CD8-positive, alpha-beta memory T cell (primary cell): ENCODE measurements at regions not wholly inside any gene's neighbourhood (a gene's known extent, or its start where the extent isn't known, plus 50 kb on each side); places are given as distances from the start of the nearest gene placed in this dataset.

Experiments
- CTCF ChIA-PET: fragments of 350-600 bp; sonication (Branson Sonifier 250); formaldehyde crosslinking; loops from one replicate; lab custom pipeline; 2021; ENCODE audit warnings: antibody characterized with exemption; lab: Charles Lee
- POLR2A ChIA-PET: fragments of 350-600 bp; sonication (Branson Sonifier 250); formaldehyde crosslinking; loops from one replicate; lab custom pipeline; 2021; ENCODE audit warnings: antibody characterized with exemption; lab: Charles Lee
- DNase-seq, 5 donors: peaks; one replicate each; pipeline versions ENCODE4 v3.0.0 to v3.0.0-alpha.2; 2020 to 2022; ENCODE audit warnings: mixed read lengths in 1 of 5
- H3K27ac ChIP-seq: one replicate; pipeline ENCODE4 v1.7.0; 2013; ENCODE audit warnings: low read depth, mild to moderate bottlenecking, low read length, moderate library complexity
- H3K27me3 ChIP-seq: 2 replicates; pipeline ENCODE4 v1.7.0; 2013; ENCODE audit warnings: low read length, mild to moderate bottlenecking; ENCODE audit not compliant: insufficient read depth, poor library complexity, severe bottlenecking
- H3K36me3 ChIP-seq: 2 replicates; pipeline ENCODE4 v1.7.0; 2013; ENCODE audit warnings: mild to moderate bottlenecking, low read length, moderate library complexity; ENCODE audit not compliant: insufficient read depth
- H3K4me1 ChIP-seq: 2 replicates; pipeline ENCODE4 v1.7.0; 2013; ENCODE audit warnings: mild to moderate bottlenecking, low read length, moderate library complexity; ENCODE audit not compliant: insufficient read depth
- H3K4me3 ChIP-seq: 2 replicates; pipeline ENCODE4 v1.7.0; 2013; ENCODE audit warnings: mild to moderate bottlenecking, low read length
- H3K9me3 ChIP-seq: 2 replicates; pipeline ENCODE4 v1.7.0; 2013; ENCODE audit warnings: mild to moderate bottlenecking, low read length
- H3K27ac Mint-ChIP-seq, 8 donors: one replicate each; pipeline ENCODE4 v1.8.0; 2020 to 2021; ENCODE audit warnings: mixed read lengths in 8 of 8, mild to moderate bottlenecking in 6 of 8, inconsistent platforms in 3 of 8, moderate library complexity in 3 of 8
- H3K27me3 Mint-ChIP-seq, 2 donors: one replicate each; pipeline ENCODE4 v1.8.0; 2020 to 2021; ENCODE audit warnings: mixed read lengths in 2 of 2, mild to moderate bottlenecking in 1 of 2, moderate library complexity in 1 of 2
- H3K36me3 Mint-ChIP-seq, 3 donors: one replicate each; pipeline ENCODE4 v1.8.0; 2020 to 2021; ENCODE audit warnings: mixed read lengths in 3 of 3, inconsistent platforms in 1 of 3, mild to moderate bottlenecking in 1 of 3
- H3K4me1 Mint-ChIP-seq, 3 donors: one replicate each; pipeline ENCODE4 v1.8.0; 2020 to 2021; ENCODE audit warnings: mixed read lengths in 3 of 3, inconsistent platforms in 1 of 3, mild to moderate bottlenecking in 1 of 3
- H3K4me3 Mint-ChIP-seq, 7 donors: one replicate each; pipeline ENCODE4 v1.8.0; 2020 to 2021; ENCODE audit warnings: mixed read lengths in 7 of 7, mild to moderate bottlenecking in 6 of 7, moderate library complexity in 4 of 7, inconsistent platforms in 2 of 7
- H3K9me3 Mint-ChIP-seq, 5 donors: one replicate each; pipeline ENCODE4 v1.8.0; 2020 to 2022; ENCODE audit warnings: mixed read lengths in 5 of 5, mild to moderate bottlenecking in 3 of 5, moderate library complexity in 2 of 5, inconsistent platforms in 1 of 5

DNA sequence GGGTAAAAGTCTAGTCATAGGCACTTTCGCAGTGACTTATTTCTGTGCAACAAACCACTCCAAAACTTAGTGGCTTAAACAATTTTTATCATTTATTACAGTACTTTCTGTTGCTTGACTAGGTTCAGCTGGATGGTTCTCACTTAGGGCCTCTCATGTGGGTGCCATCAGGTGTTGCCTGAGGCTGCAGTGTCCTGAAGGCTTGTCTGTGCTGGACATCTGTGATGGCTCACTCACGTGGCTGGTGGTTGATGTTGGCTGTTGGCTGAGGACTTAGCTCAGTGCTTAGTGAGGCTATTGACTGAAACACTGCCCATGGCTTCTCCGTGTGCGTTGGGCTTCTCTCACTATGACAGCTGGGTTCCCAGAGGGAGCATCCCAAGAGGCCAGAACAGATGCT lies 81.4 kb upstream of the GCFC2 start:
- H3K4me1 Mint-ChIP-seq: peaks cover 0 to 4% (median 0%) of the 10 kb centered on the region in 3 donors
- no peak for DNase-seq
- no peak overlapping the region for H3K4me3 Mint-ChIP-seq
- H3K27me3 Mint-ChIP-seq: peaks cover 0 to 4% of the 10 kb centered on the region in 2 donors
- no peaks in the 10 kb centered on the region for H3K36me3 Mint-ChIP-seq
- ChIA-PET POLR2A (no interaction called here), CTCF (no interaction called here)
- Histone ChIP-seq H3K4me3 (no peak overlapping the region), H3K4me1 (no peaks in the 10 kb centered on the region), H3K27me3 (no peaks in the 10 kb centered on the region), H3K36me3 (no peaks in the 10 kb centered on the region), H3K27ac (no peak overlapping the region), H3K9me3 (no peaks in the 10 kb centered on the region)
- H3K9me3 Mint-ChIP-seq: no peaks in the 10 kb centered on the region
- H3K27ac Mint-ChIP-seq: no peak overlapping the region

- Mint-ChIP-seq H3K4me3 (no peak overlapping the region), H3K27me3 (peaks cover 0 to 8% of the 10 kb centered on the region in 2 donors), H3K4me1 (peaks cover 0 to 4% (median 0%) of the 10 kb centered on the region in 3 donors), H3K9me3 (no peaks in the 10 kb centered on the region), H3K36me3 (no peaks in the 10 kb centered on the region), H3K27ac (no peak overlapping the region)
- DNase-seq: no peak
- Histone ChIP-seq H3K27me3 (no peaks in the 10 kb centered on the region), H3K9me3 (no peaks in the 10 kb centered on the region), H3K36me3 (no peaks in the 10 kb centered on the region), H3K4me1 (no peaks in the 10 kb centered on the region), H3K4me3 (no peak overlapping the region), H3K27ac (no peak overlapping the region)
- CTCF ChIA-PET: no interaction called here
- POLR2A ChIA-PET: no interaction called here
Observed at GRCh38 chr2:75790814-75791467, 80.2 kb upstream of the GCFC2 start.

DNA sequence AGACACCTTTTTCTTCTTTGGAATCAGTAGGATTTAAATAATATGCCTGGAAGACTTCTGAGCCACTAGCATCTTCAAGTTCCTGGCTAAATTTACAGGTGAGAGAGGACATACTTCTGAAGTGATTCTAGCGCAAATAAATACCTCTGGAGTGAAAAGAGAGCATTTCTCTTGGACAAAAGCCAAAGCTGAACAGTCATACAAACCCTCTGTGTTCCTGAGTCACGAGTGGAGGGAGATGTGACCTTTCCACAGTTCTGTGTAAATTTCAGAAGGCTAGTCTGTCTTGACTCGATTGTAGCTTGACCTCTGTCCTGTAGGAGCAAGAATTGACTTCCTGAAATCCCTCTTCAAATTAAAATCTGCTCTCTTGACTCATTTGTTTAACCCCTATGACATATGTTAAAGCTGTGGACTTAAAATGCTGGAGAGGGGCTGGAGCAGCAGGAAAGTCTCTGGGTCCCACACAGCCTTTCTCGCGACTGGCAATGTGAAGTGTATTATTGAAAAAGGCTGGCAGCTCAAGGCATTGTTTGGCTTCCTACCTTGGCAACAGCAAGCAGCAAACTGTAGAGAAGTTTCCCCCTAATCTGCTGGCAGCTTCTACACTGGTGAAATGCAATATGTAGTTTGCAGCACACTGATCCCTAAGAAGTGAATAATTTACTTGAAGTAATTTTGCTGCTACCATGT lies 79.6 kb upstream of the GCFC2 start:
- Mint-ChIP-seq H3K4me1 (peaks cover 0 to 4% (median 0%) of the 10 kb centered on the region in 3 donors), H3K27me3 (peaks cover 0 to 8% of the 10 kb centered on the region in 2 donors), H3K36me3 (no peaks in the 10 kb centered on the region), H3K9me3 (no peaks in the 10 kb centered on the region), H3K4me3 (no peak overlapping the region), H3K27ac (no peak overlapping the region)
- DNase-seq: no peak
- Histone ChIP-seq H3K36me3 (no peaks in the 10 kb centered on the region), H3K4me1 (no peaks in the 10 kb centered on the region), H3K9me3 (no peaks in the 10 kb centered on the region), H3K27ac (no peak overlapping the region), H3K4me3 (no peak overlapping the region), H3K27me3 (no peaks in the 10 kb centered on the region)
- ChIA-PET CTCF (no interaction called here), POLR2A (no interaction called here)

GRCh38 chr2:75788902-75789301 lies 78.2 kb upstream of the GCFC2 start:
- H3K4me1 Mint-ChIP-seq: peaks cover 0 to 4% (median 0%) of the 10 kb centered on the region in 3 donors
- no peaks in the 10 kb centered on the region for H3K36me3 ChIP-seq
- no peak overlapping the region for H3K4me3 Mint-ChIP-seq
- H3K9me3 Mint-ChIP-seq: no peaks in the 10 kb centered on the region
- H3K27ac Mint-ChIP-seq: no peak overlapping the region
- H3K27me3 ChIP-seq: no peaks in the 10 kb centered on the region
- no peak for DNase-seq
- ChIA-PET CTCF (interaction anchor here (1.5 kb wide), 1 partner anchor 10 kb away, joined by 5 read pairs; no protein-coding TSS in a partner anchor), POLR2A (no interaction called here)
- no peaks in the 10 kb centered on the region for H3K9me3 ChIP-seq
- H3K27ac ChIP-seq: no peak overlapping the region
- H3K4me1 ChIP-seq: no peaks in the 10 kb centered on the region
- no peak overlapping the region for H3K4me3 ChIP-seq
- H3K36me3 Mint-ChIP-seq: no peaks in the 10 kb centered on the region
- peaks cover under 1 to 8% of the 10 kb centered on the region in 2 donors for H3K27me3 Mint-ChIP-seq

GRCh38 chr2:75788154-75788553 lies 77.4 kb upstream of the GCFC2 start:
- H3K4me1 Mint-ChIP-seq: peaks cover 0 to 4% (median 0%) of the 10 kb centered on the region in 3 donors
- Histone ChIP-seq H3K27me3 (no peaks in the 10 kb centered on the region), H3K4me3 (no peak overlapping the region), H3K9me3 (no peaks in the 10 kb centered on the region), H3K4me1 (no peaks in the 10 kb centered on the region), H3K36me3 (no peaks in the 10 kb centered on the region), H3K27ac (no peak overlapping the region)
- H3K9me3 Mint-ChIP-seq: no peaks in the 10 kb centered on the region
- DNase-seq: no peak
- ChIA-PET CTCF (interaction anchor here (1.5 kb wide), 1 partner anchor 11 kb away, joined by 5 read pairs; no protein-coding TSS in a partner anchor), POLR2A (no interaction called here)
- no peaks in the 10 kb centered on the region for H3K36me3 Mint-ChIP-seq
- H3K4me3 Mint-ChIP-seq: no peak overlapping the region
- H3K27ac Mint-ChIP-seq: no peak overlapping the region
- H3K27me3 Mint-ChIP-seq: peaks cover 3 to 8% of the 10 kb centered on the region in 2 donors

DNA sequence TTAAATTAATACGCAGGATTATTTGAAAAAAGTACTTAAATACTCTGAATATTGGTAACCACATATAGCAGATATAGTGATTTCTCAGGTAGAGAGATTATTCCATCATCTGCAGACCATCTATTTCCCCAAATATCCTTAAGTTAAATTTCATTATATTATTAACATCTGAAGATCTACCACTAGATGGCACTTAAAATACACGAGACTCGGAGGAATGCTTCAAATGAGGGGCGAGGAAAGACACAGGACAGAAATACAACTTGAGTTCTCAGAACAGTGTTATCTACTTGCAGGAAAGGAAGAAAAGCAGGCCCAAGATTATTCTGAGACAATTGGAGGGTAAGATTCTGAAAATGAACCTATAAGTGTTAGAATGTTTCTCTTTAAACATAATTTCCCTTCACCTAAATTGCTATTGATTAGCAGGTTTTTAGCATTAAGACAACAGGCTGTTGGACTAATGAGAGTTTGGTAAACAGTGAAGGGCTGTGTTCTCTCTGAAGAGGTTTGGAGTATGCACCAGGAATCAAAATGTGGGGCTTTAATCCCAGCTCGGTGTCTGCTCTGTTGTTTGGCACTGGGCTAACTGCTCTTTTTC lies 76.9 kb upstream of the GCFC2 start:
- no peaks in the 10 kb centered on the region for H3K36me3 ChIP-seq
- no peaks in the 10 kb centered on the region for H3K27me3 ChIP-seq
- H3K4me1 ChIP-seq: no peaks in the 10 kb centered on the region
- Mint-ChIP-seq H3K4me1 (peaks cover 0 to 4% (median 0%) of the 10 kb centered on the region in 3 donors), H3K4me3 (no peak overlapping the region), H3K36me3 (no peaks in the 10 kb centered on the region), H3K27ac (no peak overlapping the region), H3K27me3 (peaks cover 3 to 8% of the 10 kb centered on the region in 2 donors), H3K9me3 (no peaks in the 10 kb centered on the region)
- DNase-seq: no peak
- ChIA-PET POLR2A (no interaction called here), CTCF (no interaction called here)
- no peaks in the 10 kb centered on the region for H3K9me3 ChIP-seq
- no peak overlapping the region for H3K27ac ChIP-seq
- no peak overlapping the region for H3K4me3 ChIP-seq

DNA sequence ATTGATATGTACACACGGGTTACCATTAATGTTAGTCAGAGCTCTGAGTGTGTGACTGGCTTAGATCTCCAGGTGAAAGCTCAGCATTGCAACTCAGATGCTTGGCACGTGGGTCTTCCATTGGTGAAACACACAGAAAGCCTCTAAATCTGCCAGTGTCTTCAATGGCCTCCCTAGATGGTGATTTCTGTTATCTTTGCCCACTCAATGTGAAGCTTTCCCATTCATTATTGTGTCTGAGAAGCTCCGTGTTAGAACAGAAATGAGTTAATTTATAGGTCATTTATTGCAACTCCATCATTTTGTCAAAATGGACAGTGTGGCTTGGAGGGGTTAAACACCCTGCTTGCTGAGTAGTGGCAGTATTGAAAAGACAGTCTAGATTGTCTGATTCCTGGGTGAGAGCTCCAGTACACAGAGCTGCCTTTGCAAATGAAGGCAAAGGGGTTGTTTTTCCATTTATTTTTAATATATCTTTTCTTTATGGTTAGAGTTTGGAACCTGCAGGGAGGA lies 64.7 kb upstream of the GCFC2 start:
- Mint-ChIP-seq H3K9me3 (no peaks in the 10 kb centered on the region), H3K36me3 (no peaks in the 10 kb centered on the region), H3K4me1 (peaks cover 0 to 2% (median 1%) of the 10 kb centered on the region in 3 donors), H3K27me3 (peaks cover 10 to 31% of the 10 kb centered on the region in 2 donors), H3K27ac (no peak overlapping the region), H3K4me3 (no peak overlapping the region)
- Histone ChIP-seq H3K27ac (no peak overlapping the region), H3K4me3 (no peak overlapping the region), H3K36me3 (no peaks in the 10 kb centered on the region), H3K9me3 (no peaks in the 10 kb centered on the region), H3K27me3 (no peaks in the 10 kb centered on the region), H3K4me1 (no peaks in the 10 kb centered on the region)
- POLR2A ChIA-PET: no interaction called here
- CTCF ChIA-PET: no interaction called here
- DNase-seq: no peak
